GM21367 (cell line): ENCODE measurements at regions not wholly inside any gene's neighbourhood (a gene's known extent, or its start where the extent isn't known, plus 50 kb on each side); places are given as distances from the start of the nearest gene placed in this dataset.
"Not testable (repeated sequence)": the region's sequence is repeated elsewhere in the genome, so short reads cannot be mapped to it uniquely, and the experiment has no call there.

Source experiments
- ATAC-seq: cut with Tn5 transposase; IDR thresholded peaks from one replicate; pipeline ENCODE4 v1.9.1; 2021; ENCODE audit not compliant: unreplicated experiment

DNA sequence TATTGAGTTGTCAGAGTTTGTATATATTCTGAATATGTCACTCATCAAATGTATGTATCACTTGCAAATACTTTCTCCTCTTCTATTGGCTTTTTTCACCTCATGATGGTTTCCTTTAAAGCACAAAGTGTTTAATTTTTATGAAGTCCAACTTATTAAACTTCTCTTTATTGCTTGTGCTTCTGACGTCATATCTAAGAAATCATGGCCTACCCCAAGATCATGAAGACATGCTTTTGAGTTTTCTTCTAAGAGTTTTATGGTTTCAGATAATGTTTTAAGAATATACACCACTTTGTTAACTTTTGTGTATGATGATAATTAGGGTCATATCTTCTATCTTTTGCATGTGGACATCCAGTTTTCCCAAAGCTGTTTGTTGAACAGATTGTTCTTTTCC, 417.2 kb upstream of the ATP10A start:
- no peak for ATAC-seq

- no peak for ATAC-seq
Observed at GRCh38 chr15:26261966-26262365, 398.8 kb upstream of the ATP10A start.

- ATAC-seq, result no peak
Observed at GRCh38 chr15:26261413-26261812, 398.3 kb upstream of the ATP10A start.

GRCh38 chr15:26260517-26261133, 397.5 kb upstream of the ATP10A start:
- ATAC-seq, result no peak

GRCh38 chr15:26259581-26259980, 396.5 kb upstream of the ATP10A start:
- ATAC-seq, result no peak

GRCh38 chr15:26244782-26245181, 381.7 kb upstream of the ATP10A start:
- ATAC-seq, result not testable (repeated sequence)

GRCh38 chr15:26243382-26243781, 380.3 kb upstream of the ATP10A start:
- no peak for ATAC-seq

GRCh38 chr15:26242565-26243071, 379.5 kb upstream of the ATP10A start:
- no peak for ATAC-seq

GRCh38 chr15:26235864-26236263, 372.7 kb upstream of the ATP10A start:
- no peak for ATAC-seq

DNA sequence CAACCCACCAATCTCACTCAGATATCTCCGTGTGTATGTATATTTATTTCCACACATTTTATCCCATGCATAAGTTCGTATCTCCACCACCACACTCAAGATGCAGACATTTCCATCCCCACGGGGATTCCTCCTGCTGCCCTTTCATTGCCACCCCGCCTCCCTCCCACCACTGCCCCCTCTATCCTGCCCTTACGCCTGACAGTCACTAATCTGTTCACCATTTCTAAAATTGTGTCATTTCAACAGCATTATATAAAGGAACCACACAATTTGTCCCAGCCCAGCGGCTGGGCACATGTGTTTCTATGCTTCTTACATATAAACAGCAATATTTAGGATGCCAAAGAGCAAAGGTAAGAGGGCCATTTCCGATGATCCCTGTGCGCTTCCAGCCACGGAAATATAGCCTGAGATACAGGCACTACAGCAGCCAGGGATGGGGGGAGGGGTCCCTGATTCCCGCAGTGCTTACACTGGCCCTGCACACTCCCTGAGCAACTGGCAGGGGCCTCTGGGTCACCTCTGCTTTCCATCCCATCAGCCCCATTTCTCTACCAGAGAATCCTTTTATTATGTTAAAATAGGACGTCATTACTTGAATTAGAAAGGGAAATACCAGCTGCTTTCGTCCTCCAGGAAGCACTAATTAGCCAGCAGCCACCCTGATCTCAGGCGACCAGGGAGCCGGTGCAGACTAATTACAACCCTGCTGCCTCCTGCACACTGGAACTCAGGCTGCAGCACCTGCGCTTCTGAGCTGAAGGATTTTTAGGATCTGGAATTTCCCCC, 372.0 kb upstream of the ATP10A start:
- ATAC-seq, result no peak

- no peak for ATAC-seq
Observed at GRCh38 chr15:26232691-26233090, 369.6 kb upstream of the ATP10A start.

DNA sequence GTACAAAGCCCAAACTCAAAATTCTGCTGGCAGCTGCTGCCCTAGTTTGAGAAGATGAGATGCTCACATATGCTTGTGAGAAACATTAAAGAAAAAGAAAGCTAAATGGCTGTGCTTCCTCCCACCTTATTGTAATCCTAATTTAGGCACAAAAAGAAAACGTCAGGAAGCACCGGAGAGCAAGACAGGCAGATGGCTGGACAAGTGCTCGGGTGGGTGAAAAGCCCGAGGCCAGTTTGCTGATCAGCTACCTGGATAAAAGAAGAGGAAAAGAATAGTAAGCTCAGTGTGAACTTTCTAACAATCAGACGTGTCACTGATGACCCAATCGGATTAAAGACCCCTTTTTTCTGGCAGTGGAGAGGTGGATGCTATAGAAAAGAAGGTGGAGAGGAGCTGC, 368.0 kb upstream of the ATP10A start:
- ATAC-seq, result no peak

DNA sequence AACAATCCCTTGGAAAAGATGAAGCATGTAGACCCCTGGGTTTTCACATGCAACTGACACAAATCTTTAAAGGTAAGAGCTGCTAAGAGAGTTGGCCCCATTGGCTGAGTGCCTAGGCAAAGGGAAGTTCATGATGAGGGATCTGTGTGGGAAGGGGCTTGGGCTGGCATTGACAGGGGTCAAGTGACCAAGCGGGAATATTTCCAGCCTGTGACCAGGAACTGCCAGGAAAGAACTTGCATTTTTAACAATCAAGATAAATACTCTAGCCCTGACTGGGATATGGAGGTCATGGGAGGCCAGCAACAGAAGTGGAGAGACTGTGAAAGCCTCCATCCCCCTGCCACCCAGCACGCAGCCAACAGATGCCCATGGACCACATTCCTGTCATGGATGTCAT, 361.1 kb upstream of the ATP10A start:
- ATAC-seq, result no peak

GRCh38 chr15:26223720-26224119, 360.6 kb upstream of the ATP10A start:
- ATAC-seq, result no peak

DNA sequence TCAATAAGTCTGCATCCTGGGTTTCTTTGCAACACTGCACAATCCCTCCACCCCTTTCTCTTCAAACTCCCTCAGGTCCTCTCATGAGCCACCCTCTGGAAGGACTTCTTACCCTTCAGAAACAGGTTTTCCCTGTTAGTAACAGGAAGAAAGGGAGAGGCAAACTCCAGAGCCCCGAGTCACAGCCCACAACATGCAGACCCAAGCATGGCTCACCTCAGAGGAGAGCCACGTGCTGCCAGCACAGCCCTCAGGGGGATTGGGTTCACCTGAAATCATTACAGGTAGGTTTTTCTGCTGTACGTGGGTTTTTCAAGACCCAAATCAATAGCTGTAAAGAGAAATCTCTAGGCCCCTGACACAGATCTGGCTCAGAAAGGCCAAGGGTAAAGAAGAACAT, 359.7 kb upstream of the ATP10A start:
- ATAC-seq, result no peak

- not testable (repeated sequence) for ATAC-seq
Observed at GRCh38 chr15:26217043-26217442, 353.9 kb upstream of the ATP10A start.

DNA sequence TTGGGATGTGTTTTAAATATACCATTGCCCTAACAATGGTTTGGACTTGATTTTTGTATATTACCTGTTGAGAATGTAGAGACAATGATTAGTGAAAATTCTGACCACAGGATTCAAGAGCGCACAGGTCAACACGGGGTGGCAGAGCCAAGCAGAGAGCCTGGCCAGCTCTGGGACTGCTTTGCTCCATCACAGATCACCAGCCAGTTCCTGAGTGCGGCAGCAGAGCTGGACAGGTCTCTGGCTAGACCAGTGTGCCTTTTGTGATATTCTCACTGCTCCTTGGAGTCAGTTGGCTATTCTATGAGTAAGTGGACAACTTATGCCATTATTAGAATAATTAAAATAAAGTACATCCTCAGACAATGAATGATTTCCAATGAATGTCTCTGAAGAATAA, 351.2 kb upstream of the ATP10A start:
- ATAC-seq, result no peak

- ATAC-seq, result no peak
Observed at GRCh38 chr15:26213427-26213826, 350.3 kb upstream of the ATP10A start.

GRCh38 chr15:26212109-26212508, 349.0 kb upstream of the ATP10A start:
- ATAC-seq, result no peak

GRCh38 chr15:26210980-26211379, 347.9 kb upstream of the ATP10A start:
- no peak for ATAC-seq

DNA sequence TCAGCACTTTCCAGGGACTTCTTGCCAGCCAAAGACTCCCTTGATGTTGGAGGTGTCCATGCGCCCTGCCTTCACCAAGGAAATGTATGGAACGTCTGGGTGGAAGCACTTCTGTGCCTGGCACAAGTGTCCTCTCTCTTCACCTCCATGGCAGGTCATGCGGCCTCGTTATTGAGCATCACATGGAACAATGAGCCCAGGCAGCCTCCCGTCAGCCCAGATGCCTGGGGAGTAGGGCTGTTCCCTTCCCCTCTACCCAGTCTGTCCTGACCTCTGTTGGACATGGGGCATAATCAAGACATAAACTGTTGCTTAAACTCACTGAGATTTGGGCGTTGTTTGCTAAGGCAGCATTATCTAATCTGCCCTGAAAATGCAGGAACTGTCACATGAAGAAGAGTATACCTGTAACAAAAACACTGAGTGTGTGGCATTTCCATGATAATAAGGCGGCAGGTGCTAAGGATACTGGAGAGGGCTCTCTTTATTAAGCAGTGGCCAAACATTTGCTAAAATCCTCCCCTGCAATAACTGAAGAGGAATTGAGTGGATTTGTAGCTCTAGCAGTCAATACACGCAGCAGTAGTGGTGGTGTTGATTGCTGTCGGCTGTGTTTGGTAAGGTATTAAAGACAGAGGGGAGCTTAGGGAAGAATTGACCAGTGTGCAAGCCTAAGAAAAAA, 338.2 kb upstream of the ATP10A start:
- ATAC-seq, result no peak

DNA sequence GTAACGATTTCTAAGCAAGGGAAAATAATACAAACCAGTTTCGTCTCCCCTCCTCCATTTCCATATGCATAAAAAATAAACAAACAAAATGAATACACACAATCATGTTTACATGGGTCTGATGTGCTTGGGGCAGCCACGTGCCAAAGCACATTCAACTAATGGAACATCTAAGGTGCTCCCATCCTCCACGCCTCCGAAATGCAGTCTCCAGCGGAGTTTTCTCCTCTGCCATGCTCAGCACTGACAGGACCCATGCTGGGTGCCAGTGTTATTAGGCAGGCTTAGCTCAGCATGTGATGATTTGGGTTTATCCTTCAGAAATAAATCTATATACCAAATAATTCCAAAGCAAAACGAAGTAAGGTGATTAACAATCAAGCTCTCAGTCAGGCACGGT, 337.3 kb upstream of the ATP10A start:
- ATAC-seq, result no peak
